ENCODE measurements at regions not wholly inside any gene's neighbourhood (a gene's known extent, or its start where the extent isn't known, plus 50 kb on each side); places are given as distances from the start of the nearest gene placed in this dataset.

GRCh38 chr9:107969141-107969540 is 479.6 kb upstream of the KLF4 start:
- Histone ChIP-seq H3F3A (ENCODE audit: insufficient read depth, low read length) (no peaks in the 10 kb centered on the region), H3K9me2 (ENCODE audit: low read depth, low read length) (no peaks in the 10 kb centered on the region), H3K27me3 (ENCODE audit: insufficient read depth, low read length) (no peaks in the 10 kb centered on the region), H3K4me3 (ENCODE audit: low read depth, low read length, poor library complexity, severe bottlenecking) (no peak overlapping the region), H3K9ac (ENCODE audit: low read length) (no peak overlapping the region), H2AFZ (ENCODE audit: low read length) (no peak overlapping the region), H3K4me1 (ENCODE audit: insufficient read depth, low read length, severe bottlenecking) (no peaks in the 10 kb centered on the region), H4K20me1 (ENCODE audit: insufficient read depth, low read length) (no peaks in the 10 kb centered on the region), H3K9me3 (ENCODE audit: low read length) (no peaks in the 10 kb centered on the region), H3K27ac (ENCODE audit: low read depth, low read length, poor library complexity, severe bottlenecking) (no peak overlapping the region), H3K79me2 (ENCODE audit: insufficient read depth, low read length) (no peaks in the 10 kb centered on the region), H3K4me2 (ENCODE audit: low read length) (no peak overlapping the region), H3K36me3 (ENCODE audit: insufficient read depth, low read length) (no peaks in the 10 kb centered on the region)
- TF ChIP-seq CTCF (IDR thresholded peaks at IDR 0.05; ENCODE audit: low read length) (no peak), EZH2 (IDR thresholded peaks at IDR 0.05; ENCODE audit: borderline replicate concordance, low read length) (no peak)

GRCh38 chr9:107963246-107963645 is 473.7 kb upstream of the KLF4 start:
- H3K9me2 ChIP-seq (ENCODE audit: low read depth, low read length) = no peaks in the 10 kb centered on the region
- no peak overlapping the region for H3K4me2 ChIP-seq (ENCODE audit: low read length)
- H3K4me3 ChIP-seq (ENCODE audit: low read depth, low read length, poor library complexity, severe bottlenecking) = no peak overlapping the region
- no peak overlapping the region for H3K9ac ChIP-seq (ENCODE audit: low read length)
- no peak overlapping the region for H2AFZ ChIP-seq (ENCODE audit: low read length)
- no peaks in the 10 kb centered on the region for H4K20me1 ChIP-seq (ENCODE audit: insufficient read depth, low read length)
- no peaks in the 10 kb centered on the region for H3K9me3 ChIP-seq (ENCODE audit: low read length)
- no peaks in the 10 kb centered on the region for H3K36me3 ChIP-seq (ENCODE audit: insufficient read depth, low read length)
- TF ChIP-seq CTCF (IDR thresholded peaks at IDR 0.05; ENCODE audit: low read length) (no peak), EZH2 (IDR thresholded peaks at IDR 0.05; ENCODE audit: borderline replicate concordance, low read length) (no peak)
- H3K27ac ChIP-seq (ENCODE audit: low read depth, low read length, poor library complexity, severe bottlenecking) = no peak overlapping the region
- no peaks in the 10 kb centered on the region for H3K4me1 ChIP-seq (ENCODE audit: insufficient read depth, low read length, severe bottlenecking)
- no peaks in the 10 kb centered on the region for H3K27me3 ChIP-seq (ENCODE audit: insufficient read depth, low read length)
- no peaks in the 10 kb centered on the region for H3K79me2 ChIP-seq (ENCODE audit: insufficient read depth, low read length)
- H3F3A ChIP-seq (ENCODE audit: insufficient read depth, low read length) = no peaks in the 10 kb centered on the region

- Histone ChIP-seq H3K27ac (ENCODE audit: low read depth, low read length, poor library complexity, severe bottlenecking) (no peak overlapping the region), H3K4me3 (ENCODE audit: low read depth, low read length, poor library complexity, severe bottlenecking) (no peak overlapping the region)
Measured at GRCh38 chr9:107960916-107961315, 471.3 kb upstream of the KLF4 start.

More at GRCh38 chr9:107960916-107961315, 471.3 kb upstream of the KLF4 start:
- Histone ChIP-seq H3K9me2 (ENCODE audit: low read depth, low read length) (no peaks in the 10 kb centered on the region), H4K20me1 (ENCODE audit: insufficient read depth, low read length) (no peaks in the 10 kb centered on the region), H3K9me3 (ENCODE audit: low read length) (no peaks in the 10 kb centered on the region), H3K4me2 (ENCODE audit: low read length) (no peak overlapping the region), H3K27me3 (ENCODE audit: insufficient read depth, low read length) (no peaks in the 10 kb centered on the region), H3K9ac (ENCODE audit: low read length) (no peak overlapping the region), H3F3A (ENCODE audit: insufficient read depth, low read length) (no peaks in the 10 kb centered on the region), H3K4me1 (ENCODE audit: insufficient read depth, low read length, severe bottlenecking) (no peaks in the 10 kb centered on the region), H2AFZ (ENCODE audit: low read length) (no peak overlapping the region), H3K79me2 (ENCODE audit: insufficient read depth, low read length) (no peaks in the 10 kb centered on the region), H3K36me3 (ENCODE audit: insufficient read depth, low read length) (no peaks in the 10 kb centered on the region)
- TF ChIP-seq EZH2 (IDR thresholded peaks at IDR 0.05; ENCODE audit: borderline replicate concordance, low read length) (no peak), CTCF (IDR thresholded peaks at IDR 0.05; ENCODE audit: low read length) (no peak)

All from OCI-LY1 (cell line).